ENCODE measurements at regions not wholly inside any gene's neighbourhood (a gene's known extent, or its start where the extent isn't known, plus 50 kb on each side); places are given as distances from the start of the nearest gene placed in this dataset.

DNA sequence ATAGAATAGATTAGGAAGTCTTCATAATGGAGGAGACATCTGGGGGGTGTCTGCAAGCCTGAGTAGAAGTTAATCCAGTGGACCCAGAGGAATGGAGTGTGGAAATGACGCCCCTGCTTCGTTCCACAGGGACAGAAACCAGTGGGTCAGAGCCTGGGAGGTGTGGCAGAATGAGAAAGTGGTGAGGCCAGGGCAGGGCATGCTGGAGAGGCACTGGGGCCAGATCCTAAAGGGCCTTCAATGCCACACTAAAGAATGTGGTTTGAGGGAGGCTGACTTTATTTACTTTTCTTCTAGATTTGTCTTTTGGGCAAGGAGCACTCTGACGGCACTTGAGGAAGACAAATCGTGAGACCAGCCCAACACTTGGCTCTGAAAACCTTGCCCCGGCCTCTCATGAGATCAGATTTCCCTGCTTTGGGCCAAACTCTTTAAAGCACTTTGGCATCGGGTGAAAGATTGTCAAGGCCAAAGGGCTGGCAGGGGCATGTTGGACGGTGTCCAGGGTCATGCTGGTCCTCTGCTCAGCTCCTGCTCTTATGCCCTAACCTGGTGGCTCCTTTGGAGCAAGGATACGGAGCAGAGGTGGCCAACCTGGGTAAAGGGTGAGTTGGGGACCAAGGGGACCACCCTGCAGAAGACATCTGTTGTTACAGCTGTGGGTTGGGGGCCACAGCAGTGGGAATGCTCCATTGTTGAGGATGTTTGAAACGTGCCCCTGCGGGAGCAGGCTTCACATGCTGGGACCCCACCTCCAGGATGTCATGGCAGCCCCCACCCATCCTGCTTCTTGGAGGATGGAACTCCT, 157.0 kb upstream of the ZMIZ1 start:
- Histone ChIP-seq H4K20me1 (ENCODE audit: low read length) (no peaks in the 10 kb centered on the region), H3F3A (ENCODE audit: low read length, unreplicated experiment) (no peaks in the 10 kb centered on the region), H3K79me2 (ENCODE audit: low read length) (no peaks in the 10 kb centered on the region), H3K36me3 (ENCODE audit: low read depth, low read length) (no peaks in the 10 kb centered on the region), H3K4me1 (ENCODE audit: insufficient read depth, low read length) (no peaks in the 10 kb centered on the region), H3K9ac (ENCODE audit: low read length) (no peak overlapping the region), H3K4me3 (ENCODE audit: low read length) (no peak overlapping the region), H3K27me3 (ENCODE audit: low read length) (0 out of 2 replicates have a peak, but pooled peaks cover 4% of the 10 kb centered on the region), H3K9me2 (replicated peaks; ENCODE audit: low read length) (no peaks in the 10 kb centered on the region), H3K9me3 (ENCODE audit: low read length) (no peaks in the 10 kb centered on the region), H2AFZ (ENCODE audit: low read length) (no peak overlapping the region), H3K27ac (ENCODE audit: low read length) (no peak overlapping the region), H3K4me2 (ENCODE audit: low read length) (no peak overlapping the region)
- no peak for ATAC-seq
- intact Hi-C loops (cut with micrococcal nuclease): no loop called here
- no peak for TF ChIP-seq EZH2 (IDR thresholded peaks at IDR 0.05; ENCODE audit: low read length, unreplicated experiment)
- TF ChIP-seq, protein P1, sequence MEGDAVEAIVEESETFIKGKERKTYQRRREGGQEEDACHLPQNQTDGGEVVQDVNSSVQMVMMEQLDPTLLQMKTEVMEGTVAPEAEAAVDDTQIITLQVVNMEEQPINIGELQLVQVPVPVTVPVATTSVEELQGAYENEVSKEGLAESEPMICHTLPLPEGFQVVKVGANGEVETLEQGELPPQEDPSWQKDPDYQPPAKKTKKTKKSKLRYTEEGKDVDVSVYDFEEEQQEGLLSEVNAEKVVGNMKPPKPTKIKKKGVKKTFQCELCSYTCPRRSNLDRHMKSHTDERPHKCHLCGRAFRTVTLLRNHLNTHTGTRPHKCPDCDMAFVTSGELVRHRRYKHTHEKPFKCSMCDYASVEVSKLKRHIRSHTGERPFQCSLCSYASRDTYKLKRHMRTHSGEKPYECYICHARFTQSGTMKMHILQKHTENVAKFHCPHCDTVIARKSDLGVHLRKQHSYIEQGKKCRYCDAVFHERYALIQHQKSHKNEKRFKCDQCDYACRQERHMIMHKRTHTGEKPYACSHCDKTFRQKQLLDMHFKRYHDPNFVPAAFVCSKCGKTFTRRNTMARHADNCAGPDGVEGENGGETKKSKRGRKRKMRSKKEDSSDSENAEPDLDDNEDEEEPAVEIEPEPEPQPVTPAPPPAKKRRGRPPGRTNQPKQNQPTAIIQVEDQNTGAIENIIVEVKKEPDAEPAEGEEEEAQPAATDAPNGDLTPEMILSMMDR (conservative IDR thresholded peaks at IDR 0.05; ENCODE audit: low read depth, low read length): no peak
- TF ChIP-seq EZH2phosphoT487 (IDR thresholded peaks at IDR 0.05; ENCODE audit: borderline replicate concordance, low read length): no peak
- DNase-seq: no peak
- no TSS peak for BruUV-seq (replicated peaks)
- POLR2A ChIA-PET (ENCODE audit: unreplicated experiment): no interaction called here
- CTCF ChIA-PET: no interaction called here

DNA sequence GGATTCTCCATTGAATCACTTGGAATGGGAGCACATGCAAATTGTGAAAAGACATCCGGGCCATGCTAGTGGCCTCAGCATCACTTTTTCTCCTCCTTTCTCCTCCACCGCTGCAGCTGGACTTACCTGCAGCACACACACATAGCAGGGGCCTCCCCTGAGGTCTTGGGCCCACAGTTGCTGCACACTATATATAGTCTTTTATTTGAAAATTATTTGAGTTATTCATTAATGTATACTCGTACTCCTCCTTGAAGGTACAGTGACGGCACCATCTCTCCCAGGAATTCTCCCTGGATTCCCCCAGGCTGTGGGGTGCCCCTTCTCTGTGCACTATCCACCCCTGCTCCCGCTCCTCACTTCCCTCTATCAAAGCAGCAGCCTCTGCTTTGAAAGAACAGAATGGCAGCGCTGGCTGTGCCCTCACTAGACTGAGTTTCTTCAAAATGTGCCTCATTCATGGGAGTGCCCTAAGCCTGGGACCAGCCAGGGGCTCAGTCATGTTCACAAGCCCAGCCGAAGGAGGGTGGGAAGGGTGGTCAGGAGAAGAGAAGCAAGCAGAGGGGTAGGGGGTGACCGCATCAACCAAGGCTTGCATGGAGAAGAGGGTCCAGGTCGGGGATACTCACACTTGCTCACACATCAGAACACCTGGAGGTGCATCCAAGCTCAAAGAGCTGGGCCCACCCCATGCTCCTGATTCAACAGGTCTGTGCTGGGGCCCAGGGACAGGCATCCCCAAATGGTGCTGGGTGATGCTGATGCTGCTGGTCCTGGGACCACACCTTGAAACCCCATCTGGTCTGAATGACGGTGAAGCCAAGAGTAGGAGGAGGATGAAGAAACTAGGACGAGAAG, 156.2 kb upstream of the ZMIZ1 start:
- Histone ChIP-seq H3K27me3 (ENCODE audit: low read length) (0 out of 2 replicates have a peak, but pooled peaks cover 4% of the 10 kb centered on the region), H3K4me2 (ENCODE audit: low read length) (no peak overlapping the region), H3K9me3 (ENCODE audit: low read length) (no peaks in the 10 kb centered on the region), H3K27ac (ENCODE audit: low read length) (no peak overlapping the region), H3K79me2 (ENCODE audit: low read length) (no peaks in the 10 kb centered on the region), H3K9me2 (replicated peaks; ENCODE audit: low read length) (no peaks in the 10 kb centered on the region), H3K4me3 (ENCODE audit: low read length) (no peak overlapping the region), H3K4me1 (ENCODE audit: insufficient read depth, low read length) (no peaks in the 10 kb centered on the region), H3K36me3 (ENCODE audit: low read depth, low read length) (no peaks in the 10 kb centered on the region), H2AFZ (ENCODE audit: low read length) (no peak overlapping the region), H4K20me1 (ENCODE audit: low read length) (no peaks in the 10 kb centered on the region), H3K9ac (ENCODE audit: low read length) (no peak overlapping the region), H3F3A (ENCODE audit: low read length, unreplicated experiment) (no peaks in the 10 kb centered on the region)
- no peak for ATAC-seq
- no peak for DNase-seq
- POLR2A ChIA-PET (ENCODE audit: unreplicated experiment): no interaction called here
- CTCF ChIA-PET: no interaction called here
- BruUV-seq (replicated peaks): no TSS peak
- no peak for TF ChIP-seq EZH2 (IDR thresholded peaks at IDR 0.05; ENCODE audit: low read length, unreplicated experiment)
- intact Hi-C loops (cut with micrococcal nuclease): no loop called here

DNA sequence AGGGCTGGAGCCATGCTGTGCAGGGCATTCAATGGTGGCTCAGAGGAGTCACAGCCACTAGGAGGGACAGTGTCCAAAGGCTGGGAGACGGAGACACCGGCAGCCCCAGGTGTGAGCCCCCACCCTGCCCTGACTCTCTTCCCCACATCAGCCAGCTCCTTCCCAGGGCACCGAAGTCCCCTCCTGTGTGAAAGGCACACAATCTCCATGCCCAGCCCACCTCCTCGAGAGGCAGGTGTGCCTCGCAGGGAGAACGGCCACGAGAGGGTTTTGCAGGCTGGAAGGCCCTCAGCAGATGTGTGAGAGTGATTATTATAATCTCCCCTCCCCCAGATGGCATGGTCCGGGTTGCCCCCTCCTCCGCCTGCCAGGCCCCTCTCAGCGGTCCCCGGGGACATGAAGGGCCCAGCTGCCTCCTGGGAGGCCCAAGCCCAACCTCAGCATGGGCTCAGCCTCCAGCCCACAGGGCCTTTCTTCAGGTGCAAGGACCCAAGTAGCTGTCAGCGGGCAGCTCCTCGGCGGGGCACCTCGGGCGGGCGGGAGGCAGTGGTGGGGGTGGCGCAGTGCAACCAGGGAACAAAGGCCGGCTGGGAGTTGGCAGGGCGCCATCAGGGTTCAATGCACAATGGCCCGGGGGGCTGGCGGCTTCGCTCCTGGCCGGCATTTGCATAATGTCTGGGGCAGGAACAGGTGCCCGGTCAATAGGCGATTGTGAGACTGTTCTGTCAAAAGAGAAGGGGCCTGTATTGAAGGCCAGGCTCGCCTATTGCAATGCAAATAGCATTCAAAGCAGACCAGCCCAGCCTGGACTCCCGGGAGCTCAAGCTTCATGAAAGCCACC, 155.3 kb upstream of the ZMIZ1 start:
- no peaks in the 10 kb centered on the region for H4K20me1 ChIP-seq (ENCODE audit: low read length)
- CTCF ChIA-PET: no interaction called here
- H3K79me2 ChIP-seq (ENCODE audit: low read length): no peaks in the 10 kb centered on the region
- no peaks in the 10 kb centered on the region for H3K36me3 ChIP-seq (ENCODE audit: low read depth, low read length)
- no peaks in the 10 kb centered on the region for H3K4me1 ChIP-seq (ENCODE audit: insufficient read depth, low read length)
- TF ChIP-seq, protein P1 (conservative IDR thresholded peaks at IDR 0.05; ENCODE audit: low read depth, low read length): no peak
- TF ChIP-seq EZH2 (IDR thresholded peaks at IDR 0.05; ENCODE audit: low read length, unreplicated experiment): no peak
- TF ChIP-seq EZH2phosphoT487 (IDR thresholded peaks at IDR 0.05; ENCODE audit: borderline replicate concordance, low read length): no peak
- H3K4me3 ChIP-seq (ENCODE audit: low read length): no peak overlapping the region
- BruUV-seq (replicated peaks): no TSS peak
- no peak overlapping the region for H3K9ac ChIP-seq (ENCODE audit: low read length)
- H3F3A ChIP-seq (ENCODE audit: low read length, unreplicated experiment): no peaks in the 10 kb centered on the region
- no peak overlapping the region for H2AFZ ChIP-seq (ENCODE audit: low read length)
- DNase-seq (no peak), ATAC-seq (no peak)
- no peaks in the 10 kb centered on the region for H3K9me2 ChIP-seq (replicated peaks; ENCODE audit: low read length)
- H3K27ac ChIP-seq (ENCODE audit: low read length): no peak overlapping the region
- no peaks in the 10 kb centered on the region for H3K9me3 ChIP-seq (ENCODE audit: low read length)
- H3K27me3 ChIP-seq (ENCODE audit: low read length): 0 out of 2 replicates have a peak, but pooled peaks cover 4% of the 10 kb centered on the region
- no peak overlapping the region for H3K4me2 ChIP-seq (ENCODE audit: low read length)
- intact Hi-C loops (cut with micrococcal nuclease): no loop called here
- POLR2A ChIA-PET (ENCODE audit: unreplicated experiment): interaction anchor here (0.6 kb wide), 1 partner anchor 108 kb away, joined by 6 read pairs; no protein-coding TSS in a partner anchor

Data from PC-3 (cell line).